K562 (cell line): ENCODE measurements at regions not wholly inside any gene's neighbourhood (a gene's known extent, or its start where the extent isn't known, plus 50 kb on each side); places are given as distances from the start of the nearest gene placed in this dataset.

ENCODE experiments used
- ATAC-seq: fragments of 200-7000 bp; cut with Tn5 transposase; 3 replicates; pipeline ENCODE4 v1.9.1; 2020; ENCODE audit warnings: moderate library complexity
- BruUV-seq: library from RNA; stranded (reverse); fragments of 400-500 nt; replicated peaks from 2 replicates; lab custom pipeline; 2021; lab: Mats Ljungman, UMichigan
- CTCF ChIA-PET: fragments of 300-600 bp; formaldehyde crosslinking; extraction: SDS; loops from one replicate; lab custom pipeline; 2021; ENCODE audit warnings: low intra/inter-chr PET ratio; lab: Yijun Ruan, JAX
- POLR2A ChIA-PET: fragments of 300-600, 350-650 bp; sonication (Branson Sonifier 250); formaldehyde crosslinking; extraction: SDS; loops from one replicate; lab custom pipeline; 2021; ENCODE audit warnings: antibody characterized with exemption, inconsistent platforms; lab: Yijun Ruan, JAX
- DNase-seq, 4 experiments: peaks; one replicate each; pipeline versions ENCODE4 v3.0.0 to v3.0.0-alpha.2; 2011 to 2018; ENCODE audit warnings: low spot score in 3 of 4, mixed read lengths in 3 of 4; ENCODE audit errors: extremely low read depth in 1 of 4
- FAIRE-seq: peaks from 2 replicates; lab custom pipeline; 2011; peaks lifted over from hg19 to GRCh38; lab: Jason Lieb, UNC
- H2AFZ ChIP-seq: 2 replicates; pipeline ENCODE4 v1.6.0; 2011; ENCODE audit warnings: low read depth, low read length, control low read depth, inconsistent platforms
- H3K27ac ChIP-seq: fragments of 200-600 bp; 3 replicates; pipeline ENCODE4 v1.8.0; 2011; ENCODE audit warnings: low read depth, mild to moderate bottlenecking, control low read depth, inconsistent platforms, low read length, moderate library complexity, mixed read lengths; ENCODE audit errors: extremely low read depth
- H3K27me3 ChIP-seq, 2 experiments: fragments of 300-600 bp in 1 of 2; 2 replicates in 1 of 2; 3 replicates in 1 of 2; pipeline versions ENCODE4 v1.6.0 to v1.8.0; 2011; ENCODE audit warnings: inconsistent platforms in 2 of 2, low read length in 2 of 2, mild to moderate bottlenecking in 1 of 2, mixed read lengths in 1 of 2, moderate library complexity in 1 of 2; ENCODE audit not compliant: control insufficient read depth in 2 of 2, insufficient read depth in 2 of 2
- H3K36me3 ChIP-seq: fragments of 300-600 bp; 3 replicates; pipeline ENCODE4 v1.8.0; 2011; ENCODE audit warnings: mild to moderate bottlenecking, low read length, inconsistent platforms; ENCODE audit not compliant: control insufficient read depth, insufficient read depth
- H3K4me1 ChIP-seq, 2 experiments: fragments of 200-600 bp in 1 of 2; replicated peaks in 1 of 2; 2 replicates in 1 of 2; 3 replicates in 1 of 2; pipeline versions ENCODE4 v1.5.1 to v1.8.0; 2011; ENCODE audit warnings: inconsistent platforms in 2 of 2, low read length in 2 of 2, mild to moderate bottlenecking in 1 of 2, mixed read lengths in 1 of 2, moderate library complexity in 1 of 2; ENCODE audit not compliant: control insufficient read depth in 2 of 2, insufficient read depth in 2 of 2
- H3K4me2 ChIP-seq: 2 replicates; pipeline ENCODE4 v1.6.1; 2011; ENCODE audit warnings: low read length, control low read depth, inconsistent platforms, mixed read lengths; ENCODE audit not compliant: insufficient read depth
- H3K4me3 ChIP-seq: fragments of 200-600 bp; sonication (generic), shearing (Covaris generic); 2 replicates; pipeline ENCODE4 v1.5.1; 2016; ENCODE audit warnings: control low read depth, inconsistent platforms
- H3K79me2 ChIP-seq: fragments of 200-600 bp; 3 replicates; pipeline ENCODE4 v1.8.0; 2011; ENCODE audit warnings: low read length, inconsistent platforms; ENCODE audit not compliant: control insufficient read depth, insufficient read depth
- H3K9ac ChIP-seq, 2 experiments: 2 replicates each; pipeline versions ENCODE4 v1.6.0 to v1.6.1; 2011; ENCODE audit warnings: low read depth in 2 of 2, low read length in 2 of 2, control low read depth in 1 of 2, inconsistent platforms in 1 of 2, mild to moderate bottlenecking in 1 of 2, mixed read lengths in 1 of 2; ENCODE audit not compliant: insufficient read depth in 1 of 2
- H3K9me1 ChIP-seq: one replicate; pipeline ENCODE4 v1.6.0; 2011; ENCODE audit warnings: inconsistent platforms, mild to moderate bottlenecking, low read length, moderate library complexity; ENCODE audit not compliant: control insufficient read depth, insufficient read depth
- H3K9me3 ChIP-seq: replicated peaks from 2 replicates; pipeline ENCODE4 v1.5.1; 2011; ENCODE audit warnings: low read depth, low read length, inconsistent platforms; ENCODE audit not compliant: control insufficient read depth, insufficient read depth
- H4K20me1 ChIP-seq: replicated peaks from 2 replicates; pipeline ENCODE4 v1.6.1; 2011; ENCODE audit warnings: low read length, inconsistent platforms, mixed read lengths; ENCODE audit not compliant: control insufficient read depth, insufficient read depth
- CBX5 ChIP-seq: IDR thresholded peaks from 2 replicates; pipeline ENCODE4 v1.6.1; 2014; ENCODE audit warnings: low read depth, borderline replicate concordance
- CREB3L1 ChIP-seq: fragments of 450-650 bp; IDR thresholded peaks from 2 replicates; pipeline ENCODE4 v1.6.1; 2014; ENCODE audit warnings: low read depth, mild to moderate bottlenecking, moderate library complexity, borderline replicate concordance
- RBM25 ChIP-seq: fragments of 200-400 bp; formaldehyde crosslinking; IDR thresholded peaks from 2 replicates; pipeline ENCODE4 v1.6.1; 2018; ENCODE audit warnings: low read length, low read depth, moderate library complexity; ENCODE audit not compliant: severe bottlenecking
- ZNF121 ChIP-seq: sonication (generic); formaldehyde crosslinking; conservative IDR thresholded peaks from 2 replicates; pipeline ENCODE4 v1.8.0; 2022; ENCODE audit warnings: missing genetic modification reagents
- WGBS: fragments of 100-300 bp; shearing (Covaris generic); methylation state at CpG from one replicate; pipeline ENCODE4 v1.1.6; 2016; ENCODE audit warnings: low coverage, mixed read lengths; ENCODE audit not compliant: insufficient coverage; ENCODE audit errors: missing lambda C conversion rate; 5-methylcytosine and 5-hydroxymethylcytosine counted together
- in situ Hi-C: fragments of 300-500 bp; cut with MboI; formaldehyde crosslinking; loops from 4 replicates; pipeline ENCODE4 v1.15.0; 2018; ENCODE audit warnings: inconsistent platforms, mixed read lengths
- intact Hi-C: fragments of 100-400 bp; cut with micrococcal nuclease; formaldehyde crosslinking; loops from 2 replicates; pipeline ENCODE4 v1.14.2; 2022

- in situ Hi-C loops, result no loop called here
- Histone ChIP-seq H3K4me3 (no peak overlapping the region), H3K4me1 (no peaks in the 10 kb centered on the region; a peak in 1 of 5 replicates), H3K79me2 (no peaks in the 10 kb centered on the region), H3K27ac (no peak overlapping the region), H4K20me1 (no peaks in the 10 kb centered on the region), H2AFZ (no peak overlapping the region), H3K9ac (no peak overlapping the region), H3K9me1 (no peaks in the 10 kb centered on the region), H3K4me2 (no peak overlapping the region), H3K36me3 (no peaks in the 10 kb centered on the region), H3K27me3 (no peaks in the 10 kb centered on the region), H3K9me3 (no peaks in the 10 kb centered on the region)
- no peak for ATAC-seq
- POLR2A ChIA-PET, result no interaction called here
- WGBS, result 10% methylated on average over 4 of the region's 4 CpGs
- no peak for FAIRE-seq
- CTCF ChIA-PET, result no interaction called here
- intact Hi-C loops, result no loop called here
- TF ChIP-seq CBX5 (no peak), RBM25 (no peak), ZNF121 (CRISPR knock-in tag) (no peak), CREB3L1 (no peak)
- BruUV-seq, result no TSS peak
- no peak for DNase-seq
These were observed 249.0 kb upstream of the ZNF608 start for GRCh38 chr5:124995421-124995820.
